AG10803 (cell line): ENCODE measurements at regions not wholly inside any gene's neighbourhood (a gene's known extent, or its start where the extent isn't known, plus 50 kb on each side); places are given as distances from the start of the nearest gene placed in this dataset.

Experiments used
- DNase-seq: peaks from one replicate; pipeline ENCODE4 v3.0.0; 2010; ENCODE audit warnings: low read depth
- H3K4me3 ChIP-seq: 2 replicates; pipeline ENCODE4 v1.5.1; 2011; ENCODE audit warnings: mild to moderate bottlenecking, low read length, control low read depth
- CTCF ChIP-seq: conservative IDR thresholded peaks from 2 replicates; pipeline ENCODE4 v1.5.1; 2011; ENCODE audit warnings: mild to moderate bottlenecking, low read length, control low read depth, inconsistent platforms

DNA sequence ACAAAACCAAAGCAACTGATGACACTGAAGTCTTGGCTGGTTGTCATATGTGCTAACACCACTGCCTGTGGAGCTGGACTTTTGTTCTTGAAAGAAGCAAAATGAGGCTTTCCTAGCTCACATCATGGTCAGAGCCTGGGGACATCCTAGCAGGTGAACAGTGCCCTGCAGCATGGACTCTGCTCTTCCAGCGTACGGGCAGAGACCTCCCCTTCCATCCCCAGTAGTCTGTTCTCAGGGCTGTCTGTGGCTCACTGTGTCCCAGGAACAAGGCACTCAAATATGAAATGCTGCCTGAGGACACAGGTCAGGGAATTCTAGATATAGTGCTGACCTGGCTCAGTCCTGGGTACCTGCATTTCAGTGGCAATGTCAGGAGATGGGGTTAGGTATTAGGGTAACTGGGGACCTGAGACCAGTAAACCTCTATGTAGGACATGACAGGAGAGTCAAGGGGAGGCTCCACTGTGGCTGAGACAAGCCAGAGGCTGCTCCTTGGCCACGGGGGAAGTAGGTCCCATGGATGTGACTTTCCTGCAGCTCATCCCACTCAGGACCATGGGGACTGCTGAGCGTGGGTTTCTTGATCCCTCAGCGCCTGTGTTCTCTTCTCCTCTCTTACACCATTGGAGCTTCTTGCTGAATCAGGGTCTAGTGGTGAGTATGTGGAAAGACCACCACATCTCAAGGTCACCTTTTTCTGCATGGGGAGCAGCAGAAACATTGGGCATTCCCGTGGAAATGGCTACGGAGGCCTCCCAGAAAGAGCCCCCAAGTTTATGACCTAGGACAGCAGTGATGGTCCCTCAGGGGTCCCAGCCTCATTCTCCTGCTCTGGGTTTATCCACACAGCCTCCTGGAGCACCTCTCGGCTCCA, 80.1 kb downstream of the ZNF280B start:
- TF ChIP-seq CTCF: no peak
- no peak overlapping the region for H3K4me3 ChIP-seq
- no peak for DNase-seq

DNA sequence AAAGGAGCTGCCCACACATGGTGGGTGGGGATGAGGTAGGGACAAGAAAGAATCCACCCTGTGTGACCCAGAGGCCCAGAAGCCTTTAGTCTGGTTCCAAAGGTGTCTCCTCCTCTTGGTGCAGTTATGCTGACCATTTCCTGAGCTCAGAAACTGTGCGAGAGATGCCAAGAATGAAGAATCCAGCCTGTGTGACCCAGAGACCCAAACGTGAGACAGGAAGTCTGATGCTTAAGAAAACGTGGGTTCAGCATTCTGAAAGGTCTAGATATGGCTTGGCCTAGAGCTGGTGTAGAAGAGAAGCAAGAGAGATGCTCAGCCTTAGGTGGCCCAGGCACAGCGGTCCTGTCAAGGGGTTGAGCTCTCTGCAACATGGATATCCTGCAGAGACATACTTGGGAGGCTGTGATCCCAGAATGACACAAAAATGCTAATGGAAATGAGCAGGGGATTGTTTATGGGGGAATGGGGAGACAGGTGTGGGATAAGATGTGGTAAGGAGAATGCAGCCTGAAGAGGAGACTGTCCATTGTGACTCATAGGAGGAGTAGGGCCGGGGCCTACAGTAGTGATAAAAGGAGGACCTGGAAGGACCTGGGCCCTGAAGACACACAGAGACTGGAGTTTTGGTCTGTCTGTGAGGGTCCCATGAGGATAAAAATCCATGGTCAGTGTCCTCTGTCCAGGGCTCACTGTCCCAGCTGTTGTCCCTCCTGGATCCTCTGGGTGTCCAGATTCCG, 79.0 kb downstream of the ZNF280B start:
- no peak for TF ChIP-seq CTCF
- DNase-seq: no peak
- H3K4me3 ChIP-seq: no peak overlapping the region

- TF ChIP-seq CTCF: no peak
- H3K4me3 ChIP-seq: no peak overlapping the region
- DNase-seq: no peak
Observed at GRCh38 chr22:22430111-22430820, 78.3 kb downstream of the ZNF280B start.

DNA sequence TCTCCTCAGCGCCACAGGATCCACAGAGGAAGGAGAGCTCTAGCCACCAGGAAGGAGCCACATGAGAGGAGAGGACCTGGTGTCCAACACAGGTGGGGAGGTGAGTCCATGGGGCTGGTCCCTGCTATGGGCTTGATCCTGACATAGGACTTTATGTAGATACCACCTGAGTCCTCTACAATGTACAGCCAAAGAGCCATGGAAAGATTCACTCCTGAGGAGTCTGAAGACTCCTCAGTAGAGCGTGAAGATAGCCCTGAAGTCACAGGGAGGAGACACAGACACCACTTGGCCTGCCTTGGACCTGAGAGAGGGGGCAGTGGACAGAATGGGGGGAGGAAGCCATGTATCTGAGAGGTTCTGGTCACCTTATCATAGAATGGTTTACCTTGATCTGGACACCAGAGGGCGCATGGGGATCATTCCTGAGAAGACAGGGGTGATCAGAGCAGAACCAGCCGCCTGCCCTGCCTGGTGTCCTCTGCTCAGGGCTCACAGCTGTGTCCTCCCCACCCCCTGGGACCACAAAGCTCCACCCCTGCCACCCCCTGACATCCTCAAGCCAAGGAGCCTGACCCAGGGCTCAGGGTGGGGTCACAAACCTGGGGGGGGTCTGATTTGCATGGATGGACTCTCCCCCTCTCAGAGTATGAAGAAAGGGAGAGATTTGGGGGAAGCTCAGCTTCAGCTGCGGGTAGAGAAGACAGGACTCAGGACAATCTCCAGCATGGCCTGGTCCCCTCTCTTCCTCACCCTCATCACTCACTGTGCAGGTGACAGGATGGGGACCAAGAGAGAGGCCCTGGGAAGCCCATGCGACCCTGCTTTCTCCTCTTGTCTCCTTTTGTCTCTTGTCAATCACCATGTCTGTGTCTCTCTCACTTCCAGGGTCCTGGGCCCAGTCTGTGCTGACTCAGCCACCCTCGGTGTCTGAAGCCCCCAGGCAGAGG, 77.0 kb downstream of the ZNF280B start:
- H3K4me3 ChIP-seq: no peak overlapping the region
- peak; percentile 49 for DNase-seq
- TF ChIP-seq CTCF: peak; percentile 64

DNA sequence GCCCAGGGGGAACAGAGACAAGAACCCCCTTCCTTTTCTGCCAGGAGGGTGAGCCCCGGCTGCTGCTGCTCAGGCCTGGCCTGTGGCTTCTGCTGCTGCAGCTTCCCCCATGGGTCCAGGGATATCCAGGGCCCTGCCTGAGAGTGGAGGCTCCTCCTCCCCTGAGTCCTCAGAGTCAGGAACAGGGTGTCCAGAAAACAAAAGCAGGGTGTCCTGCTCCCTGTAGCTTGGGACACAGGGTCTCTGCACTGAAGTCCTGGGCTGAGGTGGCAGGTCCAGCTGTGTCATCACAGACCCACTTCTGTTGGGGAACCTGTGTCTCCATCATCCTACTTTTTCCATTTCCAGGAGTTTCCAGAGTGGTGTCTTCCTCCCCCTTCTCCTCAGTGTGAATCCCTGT, 76.1 kb downstream of the ZNF280B start:
- no peak overlapping the region for H3K4me3 ChIP-seq
- no peak for TF ChIP-seq CTCF
- DNase-seq: no peak

DNA sequence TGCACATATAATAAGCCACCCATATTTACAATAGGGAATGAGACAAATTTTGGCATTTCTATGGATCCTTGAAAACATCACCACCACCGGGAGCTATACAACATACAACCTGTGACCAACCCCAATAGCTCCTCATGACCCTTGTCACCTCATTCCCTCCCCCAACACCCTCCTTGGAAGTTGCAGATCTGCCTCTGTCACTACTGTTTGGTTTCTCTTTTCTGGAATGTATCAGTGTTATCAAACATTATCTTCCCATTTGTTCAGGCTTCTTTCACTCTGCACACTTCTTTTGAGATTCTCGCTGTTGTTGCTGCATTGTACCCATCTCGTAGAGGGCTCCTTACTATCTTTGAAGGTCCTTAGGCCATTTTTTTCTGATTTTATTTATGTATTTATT, 75.6 kb downstream of the ZNF280B start:
- no peak for TF ChIP-seq CTCF
- no peak overlapping the region for H3K4me3 ChIP-seq
- no peak for DNase-seq
